SKM-1 (cell line): ENCODE measurements at regions not wholly inside any gene's neighbourhood (a gene's known extent, or its start where the extent isn't known, plus 50 kb on each side); places are given as distances from the start of the nearest gene placed in this dataset.
"Not testable (repeated sequence)": the region's sequence is repeated elsewhere in the genome, so short reads cannot be mapped to it uniquely, and the experiment has no call there.

Source experiments
- DNase-seq: peaks from one replicate; lab custom pipeline; 2025; ENCODE audit not compliant: unreplicated experiment; lab: John Stamatoyannopoulos, UW

DNA sequence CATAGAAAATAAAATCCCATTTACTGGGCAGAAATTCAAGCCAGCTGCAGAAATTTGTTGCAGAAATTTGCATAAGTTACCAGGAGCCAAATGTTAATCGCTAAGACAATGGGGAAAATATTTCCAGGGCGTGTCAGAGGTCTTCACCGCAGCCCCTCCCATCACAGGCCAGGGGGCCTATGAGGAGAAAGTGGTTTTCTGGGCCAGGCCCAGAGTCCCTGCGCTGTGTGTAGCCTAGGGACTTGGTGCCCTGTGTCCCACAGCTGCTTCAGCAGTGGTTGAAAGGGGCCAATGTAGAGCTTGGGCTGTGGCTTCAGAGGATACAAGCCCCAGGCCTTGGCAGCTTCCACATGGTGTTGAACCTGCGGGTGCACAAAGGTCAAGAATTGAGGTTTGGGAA is 278.9 kb upstream of the PCDH9 start:
- DNase-seq, result no peak

DNA sequence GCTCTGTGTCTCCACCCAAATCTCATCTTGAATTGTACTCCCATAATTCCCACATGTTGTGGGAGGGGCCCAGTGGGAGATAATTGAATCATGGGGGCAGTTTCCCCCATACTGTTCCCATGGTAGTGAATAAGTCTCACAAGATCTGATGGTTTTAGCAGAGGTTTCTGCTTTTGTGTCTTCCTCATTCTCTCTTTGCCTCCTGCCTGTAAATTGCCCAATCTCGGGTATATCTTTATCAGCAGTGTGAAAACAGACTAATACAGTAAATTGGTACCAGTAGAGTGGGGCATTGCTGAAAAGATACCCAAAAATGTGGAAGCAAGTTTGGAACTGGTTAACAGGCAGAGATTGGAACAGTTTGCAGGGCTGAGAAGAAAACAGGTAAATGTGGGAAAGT is 278.1 kb upstream of the PCDH9 start:
- DNase-seq, result not testable (repeated sequence)

DNA sequence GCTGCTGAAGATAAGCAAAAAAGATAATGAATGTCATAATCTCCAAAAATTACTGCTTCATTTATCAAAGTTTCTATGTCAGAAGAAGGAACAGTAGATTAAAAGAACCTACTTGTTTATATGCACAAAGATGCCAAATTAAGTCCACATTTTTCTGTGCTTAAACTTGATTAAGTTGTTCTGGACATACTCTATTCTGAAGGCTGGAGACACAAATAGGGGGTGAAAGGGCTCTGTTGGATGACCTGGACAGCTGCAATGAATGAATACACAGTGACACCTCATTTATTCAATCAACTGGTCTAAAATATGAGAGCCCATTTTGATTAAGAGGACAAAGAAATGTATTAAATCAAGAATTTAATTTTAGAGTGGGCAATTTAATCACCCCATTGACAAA is 276.3 kb upstream of the PCDH9 start:
- DNase-seq, result no peak

DNA sequence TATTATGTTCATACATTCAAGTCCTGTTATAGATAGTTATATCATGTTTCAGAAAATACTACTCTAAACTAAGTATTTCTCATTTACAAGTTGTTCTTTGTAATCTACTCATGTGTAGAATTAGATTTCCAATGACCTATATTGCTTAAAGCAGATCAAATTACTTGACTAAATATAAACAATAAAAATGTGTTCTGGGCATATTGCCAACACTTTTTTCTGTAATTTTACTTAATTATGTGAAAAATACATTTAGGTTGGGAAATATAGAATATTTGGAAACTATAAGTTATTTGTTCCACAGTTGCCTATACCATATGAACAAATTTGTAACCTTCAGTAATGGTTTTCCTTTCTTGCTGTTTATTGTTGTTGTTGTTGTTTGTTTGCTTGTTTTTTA is 275.2 kb upstream of the PCDH9 start:
- no peak for DNase-seq

DNA sequence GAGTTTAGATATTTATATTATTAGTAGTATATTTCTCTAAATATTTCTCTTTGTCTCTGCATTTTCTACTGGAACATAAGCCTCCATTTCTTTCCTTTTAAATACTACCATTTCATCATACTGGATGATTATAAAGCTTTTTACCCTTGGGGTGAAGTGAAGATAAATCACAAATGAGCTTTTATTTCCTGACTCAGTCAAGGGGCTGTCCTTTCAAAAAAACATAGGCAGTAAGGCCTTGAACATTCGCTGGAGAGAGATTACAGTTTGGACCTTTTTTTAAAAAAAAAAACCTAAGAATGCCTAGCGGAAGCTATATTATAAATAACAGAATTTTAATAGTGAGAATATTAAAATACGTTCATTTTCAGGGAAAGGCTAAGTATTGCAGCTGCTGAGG is 268.8 kb upstream of the PCDH9 start:
- DNase-seq, result no peak

DNA sequence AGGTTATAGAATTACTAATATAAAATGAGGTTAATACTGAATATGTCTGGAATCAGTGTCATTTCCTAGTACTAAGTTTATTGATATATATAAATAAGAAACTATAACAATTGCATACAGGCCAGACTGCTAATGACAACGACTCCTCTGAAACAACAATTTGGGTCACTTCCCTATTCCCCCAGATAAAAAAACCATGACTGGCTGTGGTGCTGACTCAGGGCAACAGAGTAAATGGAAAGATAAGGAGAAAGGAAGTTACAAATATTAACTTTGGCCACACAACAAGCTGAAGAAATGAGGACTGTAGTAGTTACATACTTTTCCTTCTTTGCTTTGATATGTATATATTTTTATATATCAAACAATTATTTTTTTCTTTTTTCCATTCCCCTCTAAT is 263.7 kb upstream of the PCDH9 start:
- DNase-seq, result peak; percentile 66

DNA sequence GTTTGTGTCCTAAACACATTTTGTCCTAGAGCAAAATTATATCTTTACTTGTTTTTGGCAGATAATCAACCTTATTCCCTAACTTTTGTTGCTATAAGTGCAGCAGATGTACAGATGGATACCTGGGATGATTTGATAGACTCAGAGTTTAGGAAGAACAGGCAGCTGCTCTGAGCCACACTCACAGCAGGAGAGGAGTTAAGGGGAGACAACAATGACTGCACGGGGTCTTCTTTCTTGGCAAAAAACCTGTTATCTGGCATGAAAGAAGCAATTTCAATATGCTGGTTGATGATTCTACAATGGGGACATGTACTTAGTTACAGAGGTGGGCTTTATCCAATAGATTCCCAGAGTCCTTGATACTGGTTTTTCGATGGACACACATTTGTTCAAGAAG is 258.9 kb upstream of the PCDH9 start:
- DNase-seq, result no peak

DNA sequence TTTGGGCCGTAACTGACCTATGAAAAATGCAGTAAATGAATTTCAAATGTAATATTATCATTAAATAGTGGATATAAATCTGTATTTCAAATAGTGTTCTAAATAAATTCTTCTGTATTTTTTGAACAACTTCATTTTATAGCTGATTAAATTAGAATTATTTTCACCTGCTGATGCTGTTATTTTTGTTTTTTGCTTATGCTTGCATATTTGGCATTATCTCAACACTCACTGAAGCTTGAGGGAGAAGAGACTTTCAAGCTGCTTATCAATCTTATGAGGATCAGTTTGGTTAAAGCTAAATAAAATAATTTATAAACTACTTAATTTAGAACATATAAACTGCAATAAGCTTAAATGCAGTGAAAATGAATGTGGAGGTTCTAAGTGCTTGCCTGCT is 251.3 kb upstream of the PCDH9 start:
- no peak for DNase-seq

DNA sequence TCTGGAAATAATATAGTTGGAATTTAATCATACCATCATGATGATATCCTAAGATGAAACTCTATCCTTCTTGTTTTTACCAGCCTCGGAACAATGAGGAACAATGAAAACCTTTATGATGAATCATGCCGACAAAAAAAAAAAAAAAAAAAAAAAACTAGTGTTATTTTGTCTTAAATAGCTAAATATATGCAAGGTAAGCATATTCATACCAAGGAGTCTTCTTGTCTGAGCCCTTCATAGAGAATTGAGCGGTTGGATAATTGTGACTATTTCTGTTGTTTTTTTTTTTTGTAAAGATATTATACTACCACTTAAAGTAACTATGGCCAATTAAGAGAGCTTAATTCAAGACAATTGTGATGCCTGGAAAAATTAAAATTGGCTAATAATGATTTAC is 244.0 kb upstream of the PCDH9 start:
- no peak for DNase-seq

DNA sequence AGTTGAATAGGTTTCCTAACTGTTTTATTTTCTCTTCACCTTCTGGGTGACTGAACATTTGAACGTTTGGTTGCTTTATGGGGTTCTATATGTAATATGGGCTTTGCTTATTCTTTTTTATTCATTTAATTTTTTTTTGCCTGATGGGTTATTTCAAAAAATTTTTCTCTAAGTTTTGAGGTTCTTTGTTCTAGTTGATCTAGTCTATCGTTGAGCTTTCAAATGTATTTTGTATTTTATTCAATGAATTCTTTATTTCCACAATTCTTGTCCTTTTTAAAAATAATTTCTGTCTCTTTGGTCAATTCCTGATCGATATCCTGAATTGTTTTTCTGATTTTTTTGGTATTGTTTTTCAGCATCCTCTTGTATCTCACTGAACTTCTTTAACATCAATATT is 239.5 kb upstream of the PCDH9 start:
- no peak for DNase-seq

DNA sequence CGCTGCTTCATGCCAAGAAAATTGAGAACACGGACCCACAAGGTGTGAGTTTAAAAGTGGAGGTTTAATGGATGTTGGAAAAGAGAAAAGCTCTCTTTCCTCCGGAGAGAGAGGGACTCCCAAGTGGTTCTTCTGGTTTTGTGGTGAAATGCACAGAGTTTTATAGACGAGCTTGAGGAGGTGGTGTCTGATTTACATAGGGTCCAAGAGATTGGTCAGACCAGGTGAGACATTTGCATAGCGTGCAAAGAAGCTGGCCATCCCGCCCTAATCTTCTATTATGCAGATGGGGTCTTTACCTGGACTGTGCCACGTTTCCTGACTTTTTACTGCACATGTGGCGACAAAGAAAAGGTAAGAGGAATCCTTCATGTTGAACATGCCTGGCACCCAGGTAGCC is 236.4 kb upstream of the PCDH9 start:
- no peak for DNase-seq

DNA sequence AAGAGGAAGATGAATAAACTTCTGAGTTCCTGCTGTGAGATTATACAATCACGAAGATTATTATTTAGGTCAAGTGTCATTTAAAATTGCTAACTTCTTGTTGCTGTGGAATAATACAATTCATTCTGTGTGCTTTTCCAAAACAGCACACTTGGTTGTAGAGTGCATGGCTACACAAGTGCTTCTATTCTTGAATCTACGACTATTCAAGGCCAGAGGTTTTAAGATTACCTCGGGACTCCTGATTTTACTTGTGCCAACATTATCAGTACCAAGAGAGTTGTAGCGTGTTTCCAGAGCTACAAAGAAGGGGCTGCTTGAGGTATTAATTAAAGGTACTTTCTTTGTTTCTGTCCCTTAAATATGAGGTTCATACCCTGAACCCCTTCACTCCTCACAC is 234.0 kb upstream of the PCDH9 start:
- no peak for DNase-seq

DNA sequence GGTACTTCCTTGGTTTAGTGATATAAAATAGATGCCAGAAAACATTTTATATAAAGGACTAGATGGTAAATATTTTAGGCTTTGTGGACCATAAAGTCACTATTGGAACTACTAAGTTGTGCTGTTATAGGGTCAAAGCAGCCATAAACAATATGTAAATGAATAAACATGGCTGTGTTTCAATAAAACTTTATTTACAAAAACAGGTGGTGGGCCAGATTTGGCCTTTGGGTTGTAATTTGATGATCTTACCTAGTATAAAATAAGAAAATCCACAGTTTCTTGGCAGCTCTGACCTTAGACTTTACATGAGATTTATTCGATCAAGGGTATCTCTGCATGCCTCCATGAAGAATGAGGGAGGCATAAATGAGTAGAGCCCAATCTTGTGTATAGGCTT is 232.0 kb upstream of the PCDH9 start:
- DNase-seq, result no peak

DNA sequence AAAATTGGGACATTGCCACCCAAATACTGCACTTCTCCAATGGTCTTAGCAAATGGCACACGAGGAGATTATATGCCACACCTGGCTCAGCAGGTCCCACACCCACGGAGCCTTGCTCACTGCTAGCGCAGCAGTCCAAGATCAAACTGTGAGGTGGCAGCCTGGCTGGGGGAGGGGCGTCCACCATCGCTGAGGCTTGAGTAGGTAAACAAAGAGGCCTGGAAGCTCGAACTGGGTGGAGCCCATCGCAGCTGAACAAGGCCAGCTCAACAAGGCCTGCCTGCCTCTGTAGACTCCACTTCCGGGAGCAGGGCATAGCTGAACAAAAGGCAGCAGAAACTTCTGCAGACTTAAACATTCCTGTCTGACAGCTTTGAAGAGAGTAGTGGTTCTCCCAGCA is 222.4 kb upstream of the PCDH9 start:
- DNase-seq, result not testable (repeated sequence)

DNA sequence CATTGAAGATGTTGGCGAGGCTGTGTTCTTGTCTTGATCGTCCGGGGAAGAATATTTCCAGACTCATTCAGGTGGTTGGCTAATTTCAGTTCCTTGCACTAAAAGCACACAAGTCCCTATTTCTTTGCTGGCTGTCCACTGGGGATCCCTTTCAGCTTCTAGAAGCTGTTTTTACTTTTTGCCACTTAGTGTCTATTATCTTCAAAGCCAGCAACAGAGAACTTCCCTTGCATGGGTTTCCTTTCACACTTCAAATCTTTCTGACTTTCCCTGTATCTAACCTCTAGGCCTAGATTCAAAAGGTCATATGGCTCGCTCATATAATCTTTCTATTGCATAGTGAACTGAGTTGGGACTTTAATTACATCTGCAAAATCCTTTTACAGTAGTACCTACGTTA is 215.3 kb upstream of the PCDH9 start:
- DNase-seq, result no peak

DNA sequence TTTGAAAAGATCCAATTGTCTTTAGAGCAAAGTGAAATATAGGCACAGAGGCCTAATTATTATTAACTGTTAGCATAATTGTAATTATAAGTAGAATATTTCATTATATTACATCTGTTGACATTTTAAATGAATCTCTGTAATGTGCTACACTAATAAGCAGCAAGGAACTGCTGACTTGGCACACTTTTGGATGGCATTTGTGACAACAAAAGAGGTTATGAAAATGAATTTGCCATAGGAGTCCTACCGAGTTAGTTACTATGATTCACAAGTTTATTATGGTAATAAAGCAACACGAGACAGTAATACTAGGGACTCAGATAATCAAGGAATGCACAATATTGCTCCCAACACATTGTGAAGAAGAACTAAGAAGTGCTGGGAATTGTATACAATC is 213.8 kb upstream of the PCDH9 start:
- no peak for DNase-seq

DNA sequence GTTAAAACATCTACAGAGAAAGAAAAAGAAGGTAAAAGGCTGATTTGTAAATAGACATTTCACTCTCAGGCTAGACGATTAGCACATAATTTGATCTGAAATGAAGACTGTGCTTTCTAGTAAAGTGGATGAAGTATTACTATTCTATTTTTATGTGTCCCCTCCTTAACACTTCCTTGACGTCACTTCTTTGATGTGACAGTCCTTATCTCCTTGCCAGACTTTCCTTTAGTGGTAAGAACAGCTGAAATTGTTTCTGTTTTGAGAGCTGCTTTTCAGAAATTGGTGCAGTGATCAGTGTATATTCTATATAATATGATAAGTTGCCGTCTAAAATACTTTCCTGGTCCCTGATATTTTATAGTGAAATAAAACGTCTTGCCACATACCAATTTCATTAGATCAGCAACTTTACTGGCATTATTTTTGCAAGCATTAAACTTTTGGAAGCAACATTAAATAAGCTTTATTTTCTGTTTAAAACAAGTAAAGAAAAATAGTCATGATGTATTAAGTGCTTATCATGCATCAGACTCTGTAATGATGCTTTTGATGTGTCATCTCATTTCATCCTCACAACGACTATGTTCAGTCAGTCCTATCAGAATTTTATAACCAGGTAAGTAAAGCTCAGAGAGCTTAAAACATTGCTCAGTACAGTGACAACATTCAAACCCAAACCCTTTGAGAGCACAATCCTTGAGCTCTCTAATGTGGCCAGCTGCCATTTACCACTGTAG is 210.3 kb upstream of the PCDH9 start:
- no peak for DNase-seq

DNA sequence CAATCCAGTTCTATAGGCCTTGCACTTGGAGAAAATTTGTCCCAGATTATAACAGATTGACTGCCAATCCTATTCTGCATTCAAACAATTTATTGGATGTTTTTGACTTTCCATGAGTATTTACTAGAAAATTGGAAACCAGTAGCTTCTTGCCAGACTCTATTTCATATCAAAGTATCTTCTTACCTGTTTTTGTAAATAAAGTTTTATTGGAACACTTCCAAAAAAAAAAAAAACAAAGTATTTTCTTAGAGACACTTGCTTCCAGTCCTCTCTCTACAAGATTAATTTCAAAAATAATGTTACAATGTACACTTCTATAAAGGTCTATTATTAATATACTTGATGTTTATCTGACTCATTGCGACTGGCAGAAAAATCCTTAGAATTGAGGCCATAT is 209.2 kb upstream of the PCDH9 start:
- no peak for DNase-seq

DNA sequence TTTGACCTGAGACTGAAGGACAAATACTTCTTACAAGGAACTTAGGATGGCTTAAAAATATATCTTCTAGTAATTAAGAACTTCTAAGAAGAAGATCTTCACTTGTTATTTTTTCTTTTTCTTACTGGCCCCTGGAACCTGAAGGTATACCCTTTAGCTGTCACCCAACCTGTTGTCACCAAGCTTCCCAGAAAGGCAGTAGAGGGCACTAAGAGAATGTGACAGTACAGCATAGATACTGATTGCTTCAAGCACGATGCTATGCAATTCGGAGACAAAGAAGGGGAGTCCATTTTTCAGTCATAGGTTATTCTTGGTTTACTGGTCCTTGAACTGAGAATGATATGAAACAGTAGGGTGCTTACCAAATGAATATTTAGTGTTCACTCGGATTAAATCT is 208.3 kb upstream of the PCDH9 start:
- no peak for DNase-seq

DNA sequence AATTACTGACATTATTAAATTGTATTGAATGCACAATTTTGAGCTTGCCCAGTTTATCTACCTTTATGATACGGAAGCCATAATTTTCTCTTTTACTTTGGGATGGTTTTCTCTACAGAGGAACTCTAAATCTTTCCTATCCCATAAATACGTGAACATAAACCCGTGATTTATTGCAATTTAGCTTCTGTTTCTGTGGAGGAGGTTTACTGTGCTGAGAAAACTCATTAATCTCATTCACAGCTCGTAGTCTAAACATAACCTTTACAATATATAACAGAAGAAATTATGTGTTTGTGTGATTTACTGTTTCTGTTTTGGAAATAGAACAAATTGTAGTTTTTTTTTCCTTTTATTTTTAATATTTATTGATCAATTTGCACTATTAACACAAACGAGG is 207.1 kb upstream of the PCDH9 start:
- no peak for DNase-seq

DNA sequence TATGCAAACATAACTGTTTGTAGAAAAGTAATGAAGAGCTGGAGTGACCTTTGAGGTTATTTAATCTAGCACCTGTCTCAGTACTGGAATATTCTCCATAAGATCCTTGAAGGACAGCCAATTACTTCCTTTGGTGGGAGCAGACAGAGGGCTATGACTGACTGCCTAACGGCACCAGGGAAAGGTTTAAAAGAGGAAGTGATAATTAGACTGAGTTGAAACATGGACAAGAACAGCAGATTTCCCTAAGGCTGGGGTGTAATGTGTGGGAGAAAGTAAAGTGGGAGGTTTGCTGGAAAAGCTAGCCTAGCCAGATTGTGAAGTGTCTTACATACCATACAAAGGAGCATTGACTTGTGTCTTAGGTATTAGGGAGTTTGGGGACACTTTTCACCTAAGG is 191.3 kb upstream of the PCDH9 start:
- DNase-seq, result no peak

DNA sequence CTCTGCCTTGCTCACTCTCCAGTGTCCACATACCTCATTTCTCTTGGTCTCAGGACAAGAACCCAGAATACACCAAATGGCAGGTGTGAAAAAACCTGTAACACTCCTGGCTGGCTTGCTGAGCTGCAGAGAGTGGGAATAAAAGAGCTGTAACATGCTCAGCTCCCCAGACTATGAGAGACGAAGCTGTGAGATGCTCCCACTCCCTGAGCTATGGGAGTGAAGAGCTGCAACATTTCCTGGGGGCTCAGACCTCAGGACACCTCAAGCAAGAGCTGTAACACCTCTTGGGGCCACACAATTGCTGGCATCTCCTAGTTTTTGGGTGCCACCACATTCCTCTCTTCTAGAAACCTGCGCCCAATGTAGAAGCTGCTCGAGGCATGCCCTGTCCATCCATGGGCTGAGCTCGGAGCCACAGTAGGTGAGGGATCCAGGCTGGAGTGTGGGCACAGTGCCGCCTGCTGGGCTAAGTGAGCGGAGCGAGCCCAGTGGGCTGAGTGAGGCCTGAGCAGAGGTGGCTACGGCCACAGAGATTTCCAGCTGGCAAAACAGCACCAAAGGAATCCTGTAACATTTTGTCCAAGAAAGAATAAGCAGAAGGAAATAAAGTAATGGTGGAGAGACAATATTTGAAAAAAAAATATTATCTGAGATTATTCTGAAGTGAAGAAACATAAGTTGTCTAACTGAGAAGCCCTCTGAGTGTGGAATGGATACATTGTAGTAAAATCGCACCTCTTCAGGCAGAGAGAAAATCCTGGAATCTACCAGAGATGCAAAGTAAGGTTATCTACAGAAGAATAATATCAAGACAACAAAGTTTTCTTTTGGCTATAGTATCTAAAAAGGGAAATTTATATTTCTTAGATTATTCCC is 186.2 kb upstream of the PCDH9 start:
- no peak for DNase-seq

DNA sequence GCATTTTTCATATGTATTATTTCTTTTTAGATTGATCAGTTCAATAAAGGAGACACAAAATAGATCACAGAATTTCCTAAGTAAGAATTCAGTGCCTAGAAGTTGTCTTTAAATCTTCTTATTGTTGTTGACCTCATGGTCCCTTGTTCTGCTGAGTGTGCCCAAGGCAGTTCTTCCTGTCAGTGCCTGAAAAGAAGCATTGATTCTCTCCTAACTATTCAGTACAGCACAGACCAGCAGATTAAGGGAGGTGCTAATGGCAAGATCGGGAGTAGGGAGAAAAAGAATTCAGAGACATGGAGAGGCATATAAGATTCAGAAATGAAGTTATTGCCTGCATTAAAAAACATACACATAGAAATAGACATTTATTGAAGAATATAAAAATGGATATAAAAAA is 180.5 kb upstream of the PCDH9 start:
- no peak for DNase-seq
